ENCODE measurements at regions not wholly inside any gene's neighbourhood (a gene's known extent, or its start where the extent isn't known, plus 50 kb on each side); places are given as distances from the start of the nearest gene placed in this dataset.

DNA sequence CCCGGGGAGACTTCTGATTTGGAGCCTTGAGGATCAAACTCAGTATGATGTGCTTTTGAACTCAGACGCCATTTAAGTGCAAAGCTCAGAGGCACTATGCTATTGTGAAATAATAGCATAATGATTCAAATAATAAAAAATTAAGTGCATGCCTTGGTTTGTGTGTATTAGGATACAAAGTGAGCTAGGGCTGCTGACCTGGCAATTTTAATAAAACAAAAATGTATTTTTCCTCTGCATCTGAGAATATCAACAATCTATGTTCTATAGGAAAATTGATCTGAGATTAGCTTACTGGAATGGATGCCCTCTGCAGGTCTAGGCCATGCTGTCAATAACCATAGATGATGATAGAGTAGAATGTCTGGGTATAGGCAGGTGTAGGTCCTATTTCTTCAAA, 278.8 kb downstream of the DCDC2C start:
- intact Hi-C loops (cut with DNase I; ENCODE audit: low total_unique reads), result no loop called here
- no peak overlapping the region for H3K27ac ChIP-seq

GRCh38 chr2:3986063-3986462, 282.7 kb downstream of the DCDC2C start:
- DNase-seq, result no peak
- TF ChIP-seq, protein P1, sequence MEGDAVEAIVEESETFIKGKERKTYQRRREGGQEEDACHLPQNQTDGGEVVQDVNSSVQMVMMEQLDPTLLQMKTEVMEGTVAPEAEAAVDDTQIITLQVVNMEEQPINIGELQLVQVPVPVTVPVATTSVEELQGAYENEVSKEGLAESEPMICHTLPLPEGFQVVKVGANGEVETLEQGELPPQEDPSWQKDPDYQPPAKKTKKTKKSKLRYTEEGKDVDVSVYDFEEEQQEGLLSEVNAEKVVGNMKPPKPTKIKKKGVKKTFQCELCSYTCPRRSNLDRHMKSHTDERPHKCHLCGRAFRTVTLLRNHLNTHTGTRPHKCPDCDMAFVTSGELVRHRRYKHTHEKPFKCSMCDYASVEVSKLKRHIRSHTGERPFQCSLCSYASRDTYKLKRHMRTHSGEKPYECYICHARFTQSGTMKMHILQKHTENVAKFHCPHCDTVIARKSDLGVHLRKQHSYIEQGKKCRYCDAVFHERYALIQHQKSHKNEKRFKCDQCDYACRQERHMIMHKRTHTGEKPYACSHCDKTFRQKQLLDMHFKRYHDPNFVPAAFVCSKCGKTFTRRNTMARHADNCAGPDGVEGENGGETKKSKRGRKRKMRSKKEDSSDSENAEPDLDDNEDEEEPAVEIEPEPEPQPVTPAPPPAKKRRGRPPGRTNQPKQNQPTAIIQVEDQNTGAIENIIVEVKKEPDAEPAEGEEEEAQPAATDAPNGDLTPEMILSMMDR (IDR thresholded peaks at IDR 0.05), result no peak
- Histone ChIP-seq H3K27me3 (no peaks in the 10 kb centered on the region), H3K9me3 (peaks cover 0 to 5% (median 0%) of the 10 kb centered on the region in 3 donors), H3K4me1 (no peaks in the 10 kb centered on the region), H3K27ac (no peak overlapping the region), H3K4me3 (no peak overlapping the region), H3K36me3 (no peaks in the 10 kb centered on the region)
- intact Hi-C loops (cut with DNase I; ENCODE audit: low total_unique reads), result no loop called here

More for the DNA sequence above, 278.8 kb downstream of the DCDC2C start:
- H3K4me3 ChIP-seq, result no peak overlapping the region
- no peaks in the 10 kb centered on the region for H3K27me3 ChIP-seq
- TF ChIP-seq, protein P1 (IDR thresholded peaks at IDR 0.05), result no peak
- H3K36me3 ChIP-seq, result no peaks in the 10 kb centered on the region
- DNase-seq, result no peak
- no peaks in the 10 kb centered on the region for H3K4me1 ChIP-seq
- peaks cover 0 to 9% (median 0%) of the 10 kb centered on the region in 3 donors for H3K9me3 ChIP-seq

DNA sequence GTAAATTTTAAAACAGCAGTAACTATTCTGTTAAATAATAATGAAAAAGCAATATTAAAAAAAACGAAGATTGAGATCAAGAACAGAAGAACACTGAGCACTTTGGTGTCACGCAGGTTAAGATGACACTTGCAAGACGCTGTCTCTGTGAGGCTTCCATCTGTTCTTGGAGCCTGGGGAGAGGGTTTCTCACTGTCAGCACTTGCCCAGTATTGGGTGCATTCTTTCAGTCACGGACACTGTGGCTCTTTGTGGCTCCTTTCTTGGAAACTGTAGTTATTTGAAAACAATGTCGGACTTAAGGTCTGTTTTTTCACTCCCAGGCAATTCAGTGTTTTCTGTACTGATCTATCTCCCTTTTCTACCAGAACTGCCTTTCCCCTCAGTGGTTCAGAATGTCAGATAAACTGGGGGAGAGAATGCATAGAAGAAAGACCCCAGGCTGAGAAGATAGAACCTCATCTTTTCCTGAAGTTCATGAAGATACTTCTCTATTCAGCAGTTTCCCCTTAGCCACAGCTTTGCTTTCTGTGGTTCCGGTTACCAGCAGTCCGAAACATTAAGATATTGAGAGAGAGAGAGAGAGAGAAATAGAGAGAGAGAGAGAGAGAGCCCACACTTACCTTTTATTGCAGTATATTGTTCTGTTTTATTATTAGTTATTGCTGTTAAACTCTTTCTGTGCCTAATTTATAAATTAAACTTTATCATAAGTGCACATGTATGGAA, 283.3 kb downstream of the DCDC2C start:
- TF ChIP-seq, protein P1 (IDR thresholded peaks at IDR 0.05), result no peak
- no peak overlapping the region for H3K4me3 ChIP-seq

GRCh38 chr2:4002841-4003403, 299.5 kb downstream of the DCDC2C start:
- Histone ChIP-seq H3K4me3 (no peak overlapping the region), H3K27me3 (no peaks in the 10 kb centered on the region), H3K27ac (no peak overlapping the region), H3K36me3 (no peaks in the 10 kb centered on the region), H3K4me1 (no peaks in the 10 kb centered on the region), H3K9me3 (no peaks in the 10 kb centered on the region)
- TF ChIP-seq, protein P1 (IDR thresholded peaks at IDR 0.05), result no peak
- DNase-seq, result no peak
- intact Hi-C loops (cut with DNase I; ENCODE audit: low total_unique reads), result no loop called here

More for the DNA sequence above, 283.3 kb downstream of the DCDC2C start:
- intact Hi-C loops (cut with DNase I; ENCODE audit: low total_unique reads), result no loop called here
- Histone ChIP-seq H3K4me1 (no peaks in the 10 kb centered on the region), H3K36me3 (no peaks in the 10 kb centered on the region), H3K9me3 (peaks cover 0 to 5% (median 0%) of the 10 kb centered on the region in 3 donors), H3K27ac (no peak overlapping the region), H3K27me3 (no peaks in the 10 kb centered on the region)
- DNase-seq, result no peak

DNA sequence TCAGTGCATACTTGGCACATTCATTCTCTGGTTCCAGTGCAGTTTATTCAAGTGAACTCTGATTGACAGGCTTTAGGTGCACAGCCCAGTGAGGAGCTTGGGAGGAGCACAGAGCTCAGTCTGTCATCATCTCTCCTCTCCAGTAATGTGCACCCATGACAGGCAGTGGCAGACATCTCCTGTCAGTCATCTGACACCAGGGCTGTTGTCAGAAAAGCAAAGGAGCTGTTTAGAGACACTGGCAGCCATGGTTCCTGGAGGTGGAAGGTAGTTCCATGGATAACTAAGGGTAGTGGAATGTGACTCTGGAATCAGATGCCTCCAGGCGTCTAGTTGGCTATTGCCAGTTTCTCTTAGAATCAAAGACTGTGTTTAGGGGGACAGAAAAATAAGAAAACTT, 308.8 kb downstream of the DCDC2C start:
- TF ChIP-seq, protein P1 (IDR thresholded peaks at IDR 0.05), result no peak
- DNase-seq, result no peak
- H3K9me3 ChIP-seq, result peaks cover 0 to 4% (median 0%) of the 10 kb centered on the region in 3 donors
- no peak overlapping the region for H3K27ac ChIP-seq
- no peaks in the 10 kb centered on the region for H3K4me1 ChIP-seq
- no peaks in the 10 kb centered on the region for H3K27me3 ChIP-seq
- intact Hi-C loops (cut with DNase I; ENCODE audit: low total_unique reads), result no loop called here
- no peak overlapping the region for H3K4me3 ChIP-seq
- no peaks in the 10 kb centered on the region for H3K36me3 ChIP-seq
